GM20431 (cell line): ENCODE measurements at regions not wholly inside any gene's neighbourhood (a gene's known extent, or its start where the extent isn't known, plus 50 kb on each side); places are given as distances from the start of the nearest gene placed in this dataset.

Experiments used
- in situ Hi-C: fragments of 300-500 bp; cut with MseI, MboI; formaldehyde crosslinking; loops from one replicate; pipeline ENCODE4 v1.15.0; 2020; ENCODE audit warnings: low sequenced_read_pairs; ENCODE audit not compliant: unreplicated experiment

DNA sequence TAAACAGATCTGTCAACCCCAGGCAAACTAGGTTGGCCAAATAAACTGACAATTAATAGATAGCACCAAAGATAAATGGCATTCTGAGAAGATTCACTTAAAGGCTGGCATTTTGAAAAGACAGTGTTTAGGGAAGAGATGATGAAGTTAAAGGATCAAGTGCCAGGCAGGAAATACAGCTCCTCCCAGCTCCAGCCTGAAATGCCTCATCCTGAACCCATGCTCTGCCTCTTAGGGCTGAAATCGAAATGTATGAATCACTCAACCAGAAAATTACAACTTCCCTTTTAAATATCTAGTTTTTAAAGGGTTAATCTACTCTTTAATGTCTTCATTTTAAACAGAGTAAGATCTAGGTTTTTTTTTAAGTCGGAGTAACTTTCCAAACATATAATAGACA lies 171.2 kb upstream of the UBL3 start:
- in situ Hi-C loops = no loop called here

DNA sequence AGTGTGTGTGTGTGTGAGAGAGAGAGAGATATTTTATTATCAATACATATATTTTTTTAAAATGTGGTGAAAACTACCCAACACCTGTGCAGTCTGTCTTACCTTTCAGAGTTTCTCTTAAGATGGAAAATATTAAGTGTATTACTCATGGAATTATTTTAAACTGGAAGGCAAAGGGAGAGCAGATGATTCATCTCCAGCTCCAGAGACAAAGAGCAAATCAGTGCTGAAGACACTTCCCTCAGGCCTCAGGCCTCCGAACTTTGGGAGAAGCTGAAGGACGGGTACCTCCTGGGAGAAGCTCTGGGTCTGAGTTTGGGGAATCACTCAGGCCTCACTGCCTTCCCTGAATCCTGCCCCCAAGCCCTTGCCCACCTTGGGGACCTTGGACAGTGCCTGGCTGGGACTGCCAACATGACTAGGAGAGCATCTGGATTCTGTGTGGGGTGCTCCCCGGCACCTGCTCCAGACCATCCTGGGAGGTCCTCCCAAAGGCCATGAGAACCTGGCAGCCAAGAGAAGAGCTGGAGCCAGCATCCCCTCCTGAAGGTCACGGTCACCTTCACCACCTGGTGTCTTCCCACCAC lies 170.4 kb upstream of the UBL3 start:
- in situ Hi-C loops = no loop called here

DNA sequence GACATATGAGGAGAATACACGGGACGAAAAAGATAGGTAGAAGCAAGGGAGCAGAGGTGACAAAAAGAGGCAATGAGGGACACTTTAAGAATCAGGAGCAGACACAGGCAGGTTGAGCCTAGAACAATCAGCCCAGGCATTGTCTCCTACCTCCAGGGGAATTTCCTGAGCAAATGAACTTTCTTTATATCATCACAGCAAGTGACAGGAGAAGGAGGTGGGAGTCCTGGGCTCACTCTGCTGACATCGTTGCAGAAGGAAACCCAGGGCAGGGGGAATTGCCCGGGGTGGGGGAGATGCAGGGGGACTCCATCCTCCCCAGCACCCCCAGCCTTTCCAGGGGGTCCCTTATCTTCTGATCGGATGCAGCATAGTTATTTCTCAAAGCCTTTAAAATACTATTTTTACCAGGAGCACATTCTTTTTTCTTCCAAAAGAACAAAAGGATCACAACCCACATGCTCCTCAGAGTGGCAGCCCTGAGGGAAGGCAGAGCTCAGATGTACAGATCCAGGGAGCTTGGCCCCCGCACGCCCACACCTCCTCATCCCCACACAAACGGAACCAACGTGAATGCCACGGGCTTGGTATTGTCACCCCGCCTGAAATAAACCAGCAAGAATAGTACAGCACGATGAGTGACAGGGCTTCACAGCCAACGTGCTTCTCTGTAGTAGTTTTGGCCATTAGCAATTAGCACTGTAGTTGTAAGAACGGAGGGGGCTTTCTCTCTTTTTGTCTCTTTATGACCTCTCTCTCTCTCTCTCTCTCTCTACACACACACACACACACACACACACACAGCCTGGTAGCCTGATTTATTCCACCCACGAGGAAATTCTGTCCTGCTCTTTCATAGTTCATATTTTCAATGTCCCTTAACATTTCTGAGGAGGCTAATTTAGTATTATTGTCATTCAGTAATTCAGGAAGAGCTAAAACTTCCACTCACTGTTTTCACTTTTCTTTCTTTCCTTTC lies 169.5 kb upstream of the UBL3 start:
- in situ Hi-C loops = no loop called here

DNA sequence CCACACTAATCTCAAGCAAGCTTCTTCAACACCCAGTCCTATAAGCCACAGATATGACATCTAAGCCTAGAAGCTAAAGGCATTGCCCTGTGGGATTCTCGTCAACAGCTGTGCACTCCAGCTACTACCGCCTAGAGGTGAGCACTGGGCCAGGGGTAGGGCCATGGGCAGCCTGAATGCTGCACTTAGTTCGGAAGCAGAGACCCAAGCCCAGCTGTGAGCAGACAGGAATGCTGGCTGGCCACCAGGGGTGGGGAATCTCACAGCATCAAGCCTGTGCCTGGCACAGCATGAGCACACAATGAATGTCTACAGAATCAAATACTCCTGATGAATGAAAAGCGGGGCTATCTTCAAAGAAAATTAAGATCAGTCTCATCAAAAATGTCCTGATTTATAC lies 167.5 kb upstream of the UBL3 start:
- in situ Hi-C loops = no loop called here

DNA sequence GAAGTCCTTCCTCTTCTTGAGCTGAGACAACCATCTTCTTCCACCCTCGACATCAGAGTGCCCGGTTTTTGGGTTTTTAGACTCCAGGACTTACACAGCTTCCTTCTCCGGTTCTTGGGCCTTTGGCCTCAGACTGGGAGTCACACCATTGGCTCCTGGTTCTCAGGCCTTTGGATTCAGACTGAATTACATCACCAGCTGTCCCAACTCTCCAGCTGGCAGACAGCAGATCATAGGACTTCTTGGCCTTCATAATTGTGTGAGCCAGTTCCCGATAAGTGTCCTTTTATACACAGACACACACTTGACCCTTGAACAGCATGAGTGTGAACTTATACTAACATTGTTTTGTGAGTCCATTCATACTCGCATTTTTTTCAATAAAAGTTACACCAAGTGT lies 166.0 kb upstream of the UBL3 start:
- in situ Hi-C loops = no loop called here

DNA sequence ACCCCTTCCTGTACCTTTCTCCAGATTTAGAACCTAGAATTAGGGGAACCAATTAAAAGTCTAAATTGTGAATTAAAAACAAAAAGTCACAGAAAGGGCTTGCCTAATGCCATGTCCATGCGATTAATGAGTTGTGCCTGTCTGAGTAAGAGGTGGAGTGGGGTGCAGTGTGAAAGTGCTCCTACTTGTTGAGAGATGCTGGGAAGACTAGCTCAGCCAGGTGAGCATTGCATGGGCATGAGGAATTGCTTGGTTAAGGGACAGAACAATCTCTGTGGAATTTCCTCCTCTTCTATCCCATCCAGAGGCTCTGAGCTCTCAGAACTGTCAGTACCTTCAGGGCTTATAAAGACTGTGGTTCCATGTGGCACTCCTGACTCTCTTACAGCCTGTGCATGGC lies 159.0 kb upstream of the UBL3 start:
- in situ Hi-C loops = no loop called here

DNA sequence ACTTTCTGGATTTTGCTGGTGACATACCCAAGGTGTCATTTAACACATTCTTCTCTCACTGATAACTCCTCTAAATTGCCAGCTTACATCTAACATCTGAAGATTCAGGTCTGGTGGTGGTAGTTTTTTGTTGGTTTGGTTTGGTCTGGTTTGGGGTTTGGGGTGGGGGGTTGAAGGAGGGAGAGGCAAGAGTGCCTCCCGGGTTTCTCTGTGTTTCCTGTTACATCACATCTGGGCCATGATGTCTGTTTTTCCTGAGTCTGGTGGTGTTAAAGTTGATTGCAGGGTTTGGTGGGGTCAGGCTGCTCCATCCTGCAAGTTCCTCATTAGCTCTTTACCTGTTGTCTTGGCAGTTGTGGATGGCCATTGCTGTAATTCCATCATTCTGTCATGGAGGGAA lies 155.8 kb upstream of the UBL3 start:
- in situ Hi-C loops = no loop called here

DNA sequence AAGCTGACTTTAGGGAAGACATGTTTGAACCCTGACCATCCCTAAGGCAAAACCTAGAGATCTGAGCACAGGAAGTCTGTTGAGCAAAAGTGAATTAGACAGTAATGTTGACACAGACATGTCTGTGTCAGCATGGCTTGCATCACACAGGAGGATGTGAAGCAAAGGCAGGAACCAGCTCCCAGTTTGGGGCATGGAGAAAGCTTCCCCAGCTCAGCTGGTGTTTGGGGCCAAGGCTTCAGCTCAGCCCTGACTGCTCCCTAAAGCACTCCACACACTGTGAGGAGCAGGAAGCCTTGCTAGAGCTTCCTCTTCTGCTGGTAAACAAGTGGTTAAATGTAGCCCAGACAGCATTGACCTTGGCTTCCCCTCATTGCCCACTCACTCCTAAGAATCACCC lies 153.8 kb upstream of the UBL3 start:
- in situ Hi-C loops = no loop called here

DNA sequence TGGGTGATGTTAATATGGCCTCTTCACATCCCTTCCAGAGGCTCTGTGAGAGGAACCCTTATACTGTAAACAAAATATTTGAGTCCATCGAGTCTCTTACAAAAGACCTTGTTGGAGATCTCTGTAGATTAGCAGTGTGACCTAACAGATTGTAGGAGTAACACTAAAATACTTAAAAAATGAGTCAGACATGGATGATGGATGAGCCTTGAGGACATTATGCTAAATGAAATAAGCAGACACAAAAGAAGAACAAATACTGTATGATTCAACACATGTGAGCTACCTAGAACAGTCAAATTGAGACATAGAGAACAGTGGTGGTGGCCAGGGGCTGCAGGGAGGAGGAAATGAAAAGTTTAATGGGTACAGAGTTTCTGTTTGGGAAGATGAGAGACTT lies 152.2 kb upstream of the UBL3 start:
- in situ Hi-C loops = no loop called here

DNA sequence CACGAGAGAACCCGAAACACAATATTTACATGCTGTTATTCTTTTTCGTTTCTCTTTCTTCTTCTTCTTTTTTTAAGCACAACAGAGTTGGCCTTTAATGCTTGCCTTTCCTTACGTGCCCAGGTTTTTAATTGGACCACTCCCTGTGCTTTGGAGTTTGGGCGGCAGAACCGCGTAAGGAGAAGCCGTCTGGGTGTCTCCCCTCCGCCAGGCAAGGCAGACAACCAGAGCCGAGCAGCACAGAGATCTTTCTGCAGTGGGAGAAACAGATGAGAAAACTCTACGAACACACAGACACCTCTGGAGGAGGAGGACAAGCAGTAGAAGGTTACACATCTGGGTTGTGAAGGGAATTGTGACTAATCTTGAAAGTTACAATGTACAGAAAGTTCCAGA lies 150.0 kb upstream of the UBL3 start:
- in situ Hi-C loops = no loop called here

DNA sequence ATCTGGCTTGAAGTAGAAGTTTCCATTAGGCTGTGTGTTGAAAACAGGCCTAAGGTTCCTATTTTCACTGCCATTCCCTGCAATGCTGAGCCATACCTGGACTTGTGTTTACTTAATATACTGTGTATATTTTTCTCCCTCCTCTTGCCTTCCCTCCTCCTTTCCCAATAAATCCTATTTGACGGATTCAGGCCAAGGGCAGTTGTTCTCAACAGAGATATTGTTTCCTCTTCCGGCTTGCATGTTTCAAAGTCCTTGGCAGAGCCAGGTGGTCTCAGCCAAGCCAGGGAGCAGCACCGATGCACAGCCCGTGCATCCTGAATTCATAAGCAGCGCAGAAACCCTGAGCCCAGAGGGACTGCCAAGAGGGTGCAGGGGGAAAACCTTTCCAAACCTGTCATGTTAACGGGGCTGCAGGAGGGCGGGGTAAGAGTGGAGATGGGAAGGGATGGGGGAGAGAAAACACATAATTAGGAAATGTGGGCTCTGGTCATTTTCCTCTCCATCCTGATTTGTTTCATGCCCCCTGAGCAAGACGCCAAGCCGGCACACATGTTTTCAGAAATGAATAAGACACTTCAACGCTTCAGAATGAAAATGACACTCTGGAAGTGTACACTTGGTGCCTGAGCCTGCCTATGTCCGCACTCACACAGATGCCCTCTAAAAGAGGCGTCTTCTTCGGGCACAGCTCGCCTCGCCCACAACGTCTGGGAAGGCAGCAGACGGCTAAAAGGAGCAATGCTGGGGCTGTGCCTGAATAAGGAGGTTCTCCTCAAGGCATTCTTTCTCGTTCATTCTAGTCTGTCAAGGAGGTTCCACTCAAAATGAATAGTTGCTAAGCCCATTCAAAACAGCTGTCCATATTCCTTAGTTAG lies 149.3 kb upstream of the UBL3 start:
- in situ Hi-C loops = no loop called here

DNA sequence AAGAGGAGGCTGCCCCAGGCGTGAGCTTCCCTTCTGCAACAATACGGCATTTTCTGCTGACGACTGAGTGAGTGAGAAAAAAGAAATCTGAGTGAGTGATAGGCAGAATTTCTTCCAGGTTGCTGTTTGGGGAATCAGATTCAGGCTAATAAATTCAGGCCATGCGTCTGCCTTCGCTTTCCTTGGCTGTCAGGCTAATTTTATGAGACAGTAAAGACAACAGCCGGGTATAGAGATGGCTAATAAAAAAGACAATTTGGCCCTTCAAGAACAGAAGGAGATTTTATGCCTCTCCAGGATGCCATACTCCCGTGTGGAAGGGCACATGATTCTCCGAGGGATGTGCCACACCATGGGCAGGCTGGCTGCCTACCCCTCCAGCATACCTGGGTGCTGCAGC lies 145.9 kb upstream of the UBL3 start:
- in situ Hi-C loops = no loop called here

DNA sequence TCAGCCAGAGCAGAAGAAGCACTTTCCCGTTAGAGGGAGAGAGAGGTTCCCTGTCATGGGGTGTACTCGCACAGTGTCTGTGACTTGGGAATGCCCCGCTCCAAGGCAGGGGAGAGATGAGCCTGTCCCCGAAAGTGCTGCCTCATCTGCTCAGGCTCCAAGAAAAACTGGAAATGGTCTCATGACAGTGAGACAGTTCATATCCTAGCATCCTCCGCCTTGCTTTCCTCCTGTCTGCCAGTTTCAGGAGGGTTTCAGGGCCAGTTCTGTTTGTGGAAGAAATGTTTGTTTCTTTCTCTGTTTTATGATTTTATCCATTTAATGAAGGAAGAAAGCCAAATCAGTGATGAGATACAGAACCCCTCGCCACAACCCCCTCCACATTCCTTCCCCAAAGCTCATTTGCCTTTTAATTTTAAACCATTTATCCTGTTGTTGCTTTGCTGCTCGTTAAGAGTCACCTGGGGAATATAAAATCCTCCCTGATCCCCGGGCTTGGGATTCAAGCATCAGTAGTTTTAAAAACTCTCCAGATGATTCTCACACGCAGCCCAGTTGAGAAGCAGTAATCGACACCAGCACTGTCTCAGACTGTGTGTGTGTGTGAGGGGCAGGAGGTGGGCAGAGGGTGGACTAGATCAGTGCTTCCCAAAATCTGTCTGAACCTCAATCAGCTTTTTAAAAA lies 144.6 kb upstream of the UBL3 start:
- in situ Hi-C loops = no loop called here

DNA sequence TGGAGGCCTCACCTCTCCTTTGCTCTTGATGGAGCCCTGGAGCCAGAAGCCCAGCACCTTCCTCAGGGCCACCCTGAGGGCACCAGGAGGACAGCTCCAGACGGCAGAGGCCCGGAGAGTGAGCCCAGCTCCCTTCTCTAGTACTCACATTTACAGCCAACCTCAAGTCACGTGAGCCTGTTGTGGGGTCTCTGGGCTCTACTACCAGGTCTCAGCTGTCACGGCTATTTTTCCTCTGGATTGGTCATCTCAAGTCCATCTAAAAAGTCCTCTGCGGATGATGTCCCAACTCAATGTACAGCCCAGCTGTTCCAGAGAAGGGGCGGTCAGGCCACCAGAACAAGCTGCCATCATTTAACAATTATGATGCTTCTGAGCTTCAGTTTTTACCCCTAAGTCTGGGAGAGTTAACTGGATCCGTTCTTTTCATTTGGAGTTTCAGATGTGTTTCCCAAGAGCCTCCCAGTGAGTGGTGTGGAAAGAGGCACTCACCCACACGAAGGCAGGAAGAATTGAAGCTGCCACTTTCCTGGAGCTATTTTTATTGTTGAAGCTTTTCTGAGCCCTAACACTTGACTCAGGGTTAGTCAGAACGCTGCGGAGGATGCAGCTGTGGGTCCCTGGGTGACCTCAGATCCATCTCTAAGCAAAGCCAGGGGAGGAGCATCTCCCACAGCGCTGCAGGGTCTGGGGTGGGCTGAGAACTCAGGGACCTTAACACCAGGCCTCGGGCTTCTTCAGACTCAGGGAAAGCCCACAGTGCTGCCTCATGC lies 143.5 kb upstream of the UBL3 start:
- in situ Hi-C loops = no loop called here

DNA sequence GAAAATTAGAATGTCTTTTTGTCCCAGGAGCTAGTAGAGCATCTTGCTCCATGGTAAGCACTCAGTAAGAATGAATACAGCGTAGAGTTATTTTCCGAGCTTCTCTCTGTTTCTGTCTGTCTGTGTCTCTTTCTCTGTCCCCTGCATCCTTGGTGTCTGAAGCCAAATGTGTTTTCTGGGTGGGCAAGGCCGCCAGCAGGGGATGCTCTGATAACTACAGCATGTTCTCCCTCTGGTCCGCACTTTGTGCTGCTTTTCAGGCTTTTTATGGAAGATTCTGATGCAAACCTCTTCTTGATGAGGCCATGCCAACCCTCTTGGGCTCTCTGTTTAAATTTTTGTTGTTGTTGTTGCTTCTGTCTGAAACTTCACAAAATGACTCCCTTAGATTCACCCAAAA lies 142.8 kb upstream of the UBL3 start:
- in situ Hi-C loops = no loop called here

DNA sequence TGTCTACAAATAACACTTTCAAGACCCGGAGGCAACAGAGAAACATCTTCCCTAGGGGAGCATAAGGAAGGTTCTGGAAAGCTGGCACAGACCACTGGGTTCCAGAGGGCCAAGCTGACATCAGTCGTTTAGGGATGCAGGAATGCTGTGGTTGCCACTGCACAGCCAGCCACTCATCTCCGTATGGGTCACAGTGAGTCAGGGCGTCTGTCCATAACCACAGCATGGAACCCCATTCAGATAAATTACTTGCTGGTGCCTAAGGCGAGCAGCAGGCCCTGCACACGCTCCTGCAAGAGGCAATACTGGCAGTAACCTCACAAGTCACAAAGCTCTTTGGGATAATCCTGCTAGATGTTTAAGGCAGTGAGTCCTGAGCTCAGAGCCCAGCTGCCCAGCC lies 140.9 kb upstream of the UBL3 start:
- in situ Hi-C loops = no loop called here

DNA sequence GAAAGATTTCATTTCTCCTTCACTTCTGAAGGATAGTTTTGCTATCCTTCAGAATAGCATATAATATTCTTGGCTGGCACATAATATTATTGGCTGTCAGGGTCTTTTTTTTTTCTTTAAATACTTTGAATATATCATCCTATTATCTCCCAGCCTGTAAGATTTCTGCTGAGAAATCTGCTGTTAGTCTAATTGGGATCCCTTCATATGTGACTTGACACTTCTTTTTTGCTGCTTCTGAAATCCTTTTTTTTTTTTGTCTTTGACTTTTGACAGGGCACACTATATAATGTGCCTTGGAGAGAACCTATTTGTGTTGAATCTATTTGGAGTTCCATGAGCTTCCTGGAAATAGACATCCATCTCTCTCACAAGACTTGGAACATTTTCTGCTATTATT lies 136.9 kb upstream of the UBL3 start:
- in situ Hi-C loops = no loop called here

DNA sequence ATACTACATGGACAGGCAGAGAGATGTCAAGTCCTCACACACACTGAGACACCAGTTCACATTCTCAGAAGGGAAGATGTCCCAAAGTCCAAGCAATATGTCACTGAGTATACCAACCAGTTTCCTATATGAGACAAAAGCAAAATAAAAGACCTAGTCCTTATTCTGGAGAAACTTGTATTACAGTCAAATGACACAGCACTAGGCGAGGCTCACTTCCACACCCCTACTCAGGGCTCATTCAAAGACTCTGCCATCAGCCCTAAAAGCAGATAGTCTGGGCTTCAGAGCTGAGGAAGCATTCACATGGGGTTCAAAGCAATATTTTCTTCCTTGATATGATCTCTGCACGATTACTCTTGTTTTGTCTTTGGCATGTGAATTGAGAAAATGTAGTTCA lies 129.9 kb upstream of the UBL3 start:
- in situ Hi-C loops = no loop called here

DNA sequence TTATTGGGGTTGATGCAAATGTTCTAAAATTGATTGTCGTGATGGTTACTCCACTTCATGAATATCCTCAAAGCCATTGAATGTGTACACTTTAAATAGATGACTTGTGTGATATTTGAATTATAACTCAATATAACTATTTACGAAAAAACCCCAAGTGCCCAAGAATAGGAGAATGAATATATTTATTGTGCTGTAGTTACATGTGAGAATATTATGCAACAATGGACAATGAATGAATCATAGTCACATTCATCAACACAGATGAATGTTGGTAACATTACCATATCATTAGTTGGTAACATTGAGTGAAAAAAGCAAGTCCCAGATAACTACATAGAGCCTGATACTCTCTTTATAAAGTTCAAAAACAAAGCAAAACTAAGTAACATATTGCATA lies 127.8 kb upstream of the UBL3 start:
- in situ Hi-C loops = no loop called here
